Breast epithelium (tissue), 4 donors: ENCODE measurements at regions not wholly inside any gene's neighbourhood (a gene's known extent, or its start where the extent isn't known, plus 50 kb on each side); places are given as distances from the start of the nearest gene placed in this dataset.
"Not testable (repeated sequence)": the region's sequence is repeated elsewhere in the genome, so short reads cannot be mapped to it uniquely, and the experiment has no call there.

Experiments used
- DNase-seq, 2 donors: peaks; one replicate each; pipeline ENCODE4 v3.0.0-alpha.2; 2019; ENCODE audit warnings: low spot score in 2 of 2
- H3K27ac ChIP-seq, 2 donors: fragments of 200-600 bp; sonication (generic) in 1 of 2; one replicate each; pipeline ENCODE4 v1.5.1; 2016 to 2019; ENCODE audit warnings: mild to moderate bottlenecking in 1 of 2
- H3K27me3 ChIP-seq, 2 donors: fragments of 200-600 bp; sonication (generic) in 1 of 2; one replicate each; pipeline versions ENCODE4 v1.5.1 to v1.6.0; 2017 to 2019; ENCODE audit warnings: control low read depth in 1 of 2, mild to moderate bottlenecking in 1 of 2
- H3K36me3 ChIP-seq: fragments of 200-600 bp; one replicate; pipeline ENCODE4 v1.5.1; 2019
- H3K4me1 ChIP-seq, 2 donors: fragments of 200-600 bp; sonication (generic); one replicate each; pipeline ENCODE4 v1.5.1; 2016 to 2019; ENCODE audit warnings: control low read depth in 1 of 2
- H3K4me3 ChIP-seq, 3 donors: fragments of 200-600 bp; sonication (generic); 1 replicate in 2 of 3; 2 replicates in 1 of 3; pipeline ENCODE4 v1.5.1; 2016 to 2019; ENCODE audit warnings: mild to moderate bottlenecking in 3 of 3, moderate library complexity in 2 of 3
- H3K9me3 ChIP-seq, 2 donors: fragments of 200-600 bp; sonication (generic) in 1 of 2; one replicate each; pipeline ENCODE4 v1.5.1; 2016 to 2019; ENCODE audit warnings: control low read depth in 1 of 2
- POLR2A ChIP-seq: fragments of 450-650 bp; IDR thresholded peaks from one replicate; pipeline ENCODE4 v1.6.1; 2016; ENCODE audit warnings: antibody characterized with exemption, mild to moderate bottlenecking, moderate library complexity
- POLR2AphosphoS5 ChIP-seq, 3 donors: sonication (generic); formaldehyde crosslinking; IDR thresholded peaks; one replicate each; pipeline ENCODE4 v1.6.1; 2017; ENCODE audit warnings: antibody characterized with exemption in 3 of 3
- intact Hi-C: fragments of 100-400 bp; cut with DNase I; formaldehyde crosslinking; loops from one replicate; pipeline ENCODE4 v1.15.1; 2023; ENCODE audit warnings: low total_unique reads
- TF ChIP-seq, protein P1 (sequence below), 3 donors: fragments of 450-650 bp; IDR thresholded peaks; one replicate each; pipeline ENCODE4 v1.5.1; 2016 to 2017; ENCODE audit warnings: antibody characterized with exemption in 3 of 3, mild to moderate bottlenecking in 3 of 3, moderate library complexity in 3 of 3

DNA sequence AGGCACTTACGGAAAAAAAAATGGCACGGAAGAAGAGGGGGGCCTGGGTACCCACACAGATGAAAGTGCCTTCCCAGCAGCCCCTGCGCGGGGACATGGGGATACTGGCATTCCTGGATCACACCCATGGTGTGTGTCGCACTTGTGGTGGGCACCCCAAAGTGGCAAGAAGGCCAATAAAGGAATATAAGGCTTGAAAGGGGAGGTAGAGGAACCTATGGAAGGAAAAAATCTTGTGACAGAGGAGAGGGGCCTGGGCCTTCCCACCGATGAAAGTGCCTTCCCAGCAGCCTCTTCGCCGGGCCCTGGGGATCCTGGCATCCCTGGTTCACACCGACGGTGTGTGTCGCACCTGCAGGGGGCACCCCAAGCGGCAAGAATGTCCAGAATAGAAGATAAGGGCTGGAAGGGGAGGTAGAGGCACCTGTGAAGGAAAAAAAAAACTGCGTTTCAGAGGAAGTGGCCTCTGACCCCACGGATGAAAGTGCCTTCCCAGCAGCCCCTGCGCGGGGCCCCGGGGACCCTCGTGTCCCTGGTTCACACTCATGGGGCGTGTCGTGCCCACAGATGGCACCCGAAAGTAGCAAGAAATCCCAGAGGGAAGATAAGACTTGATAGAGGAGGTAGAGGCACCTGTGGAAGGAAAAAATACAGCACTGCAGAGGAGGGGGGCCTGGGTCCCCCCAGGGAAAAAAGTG, 284.0 kb downstream of the ALG10 start:
- Histone ChIP-seq H3K36me3 (no peaks in the 10 kb centered on the region), H3K9me3 (peaks cover 69 to 98% of the 10 kb centered on the region in 2 donors), H3K27ac (no peak overlapping the region), H3K4me1 (no peaks in the 10 kb centered on the region), H3K4me3 (no peak overlapping the region), H3K27me3 (no peaks in the 10 kb centered on the region)
- DNase-seq: no peak
- intact Hi-C loops: no loop called here
- TF ChIP-seq, protein P1, sequence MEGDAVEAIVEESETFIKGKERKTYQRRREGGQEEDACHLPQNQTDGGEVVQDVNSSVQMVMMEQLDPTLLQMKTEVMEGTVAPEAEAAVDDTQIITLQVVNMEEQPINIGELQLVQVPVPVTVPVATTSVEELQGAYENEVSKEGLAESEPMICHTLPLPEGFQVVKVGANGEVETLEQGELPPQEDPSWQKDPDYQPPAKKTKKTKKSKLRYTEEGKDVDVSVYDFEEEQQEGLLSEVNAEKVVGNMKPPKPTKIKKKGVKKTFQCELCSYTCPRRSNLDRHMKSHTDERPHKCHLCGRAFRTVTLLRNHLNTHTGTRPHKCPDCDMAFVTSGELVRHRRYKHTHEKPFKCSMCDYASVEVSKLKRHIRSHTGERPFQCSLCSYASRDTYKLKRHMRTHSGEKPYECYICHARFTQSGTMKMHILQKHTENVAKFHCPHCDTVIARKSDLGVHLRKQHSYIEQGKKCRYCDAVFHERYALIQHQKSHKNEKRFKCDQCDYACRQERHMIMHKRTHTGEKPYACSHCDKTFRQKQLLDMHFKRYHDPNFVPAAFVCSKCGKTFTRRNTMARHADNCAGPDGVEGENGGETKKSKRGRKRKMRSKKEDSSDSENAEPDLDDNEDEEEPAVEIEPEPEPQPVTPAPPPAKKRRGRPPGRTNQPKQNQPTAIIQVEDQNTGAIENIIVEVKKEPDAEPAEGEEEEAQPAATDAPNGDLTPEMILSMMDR (IDR thresholded peaks at IDR 0.05): no peak
- no peak for TF ChIP-seq POLR2AphosphoS5 (IDR thresholded peaks at IDR 0.05)
- TF ChIP-seq POLR2A: no peak

DNA sequence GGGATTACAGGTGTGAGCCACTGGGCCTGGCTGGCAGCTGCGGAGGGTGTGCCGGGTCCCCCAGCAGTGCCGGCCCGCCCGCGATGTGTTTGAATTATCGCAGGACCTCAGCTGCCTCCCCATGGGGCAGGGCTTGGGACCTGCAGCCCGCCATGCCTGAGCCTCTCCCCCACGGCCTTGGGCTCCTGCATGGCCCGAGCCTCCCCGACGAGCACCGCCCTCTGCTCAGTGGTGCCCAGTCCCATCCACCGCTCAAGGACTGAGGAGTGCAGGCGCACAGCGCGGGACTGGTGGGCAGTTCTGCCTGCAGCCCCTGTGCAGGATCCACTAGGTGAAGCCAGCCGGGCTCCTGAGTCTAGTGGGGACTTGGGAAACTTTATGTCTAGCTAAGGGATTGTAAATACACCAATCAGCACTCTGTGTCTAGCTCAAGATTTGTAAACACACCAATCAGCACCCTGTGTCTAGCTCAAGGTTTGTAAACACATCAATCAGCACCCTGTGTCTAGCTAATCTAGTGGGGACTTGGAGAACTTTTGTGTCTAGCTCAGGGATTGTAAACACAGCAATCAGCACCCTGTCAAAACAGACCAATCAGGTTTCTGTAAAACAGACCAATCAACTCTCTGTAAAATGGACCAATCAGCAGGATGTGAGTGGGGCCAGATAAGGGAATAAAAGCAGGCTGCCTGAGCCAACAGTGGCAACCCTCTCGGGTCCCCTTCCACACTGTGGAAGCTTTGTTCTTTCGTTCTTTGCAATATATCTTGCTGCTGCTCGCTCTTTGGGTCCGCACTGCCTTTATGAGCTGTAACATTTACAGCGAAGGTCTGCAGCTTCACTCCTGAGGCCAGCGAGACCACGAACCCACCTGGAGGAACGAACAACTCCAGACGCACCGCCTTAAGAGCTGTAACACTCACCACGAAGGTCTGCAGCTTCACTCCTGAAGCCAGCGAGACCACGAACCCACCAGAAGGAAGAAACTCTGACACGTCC, 287.8 kb downstream of the ALG10 start:
- H3K27me3 ChIP-seq, DNase-seq, intact Hi-C loops, H3K4me1 ChIP-seq, H3K36me3 ChIP-seq, H3K4me3 ChIP-seq, H3K27ac ChIP-seq: not testable (repeated sequence)
- peaks cover 64 to 98% of the 10 kb centered on the region in 2 donors for H3K9me3 ChIP-seq

DNA sequence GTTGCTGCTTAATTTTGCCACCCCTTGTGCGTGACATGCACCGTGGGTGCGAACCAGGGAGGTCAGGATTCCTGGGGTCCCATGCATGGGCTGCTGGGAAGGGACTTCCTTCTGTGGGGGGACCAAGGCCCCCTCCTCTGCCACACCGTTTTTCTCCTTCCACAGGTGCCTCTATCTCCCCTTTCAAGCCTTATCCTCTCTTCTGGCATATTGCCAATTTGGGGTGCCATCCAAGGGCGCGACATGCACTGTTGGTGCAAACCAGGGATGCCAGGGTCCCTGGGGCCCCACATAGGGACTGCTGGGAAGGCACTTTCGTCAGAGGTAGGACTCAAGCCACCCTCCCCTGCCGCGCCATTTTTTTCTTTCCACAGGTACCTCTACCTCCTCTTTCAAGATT, 289.0 kb downstream of the ALG10 start:
- intact Hi-C loops: no loop called here
- Histone ChIP-seq H3K27me3 (no peaks in the 10 kb centered on the region), H3K27ac (no peak overlapping the region), H3K36me3 (no peaks in the 10 kb centered on the region), H3K9me3 (peaks cover 66 to 98% of the 10 kb centered on the region in 2 donors), H3K4me1 (no peaks in the 10 kb centered on the region), H3K4me3 (no peak overlapping the region)
- TF ChIP-seq POLR2A: no peak
- TF ChIP-seq, protein P1 (IDR thresholded peaks at IDR 0.05): no peak
- DNase-seq: no peak

DNA sequence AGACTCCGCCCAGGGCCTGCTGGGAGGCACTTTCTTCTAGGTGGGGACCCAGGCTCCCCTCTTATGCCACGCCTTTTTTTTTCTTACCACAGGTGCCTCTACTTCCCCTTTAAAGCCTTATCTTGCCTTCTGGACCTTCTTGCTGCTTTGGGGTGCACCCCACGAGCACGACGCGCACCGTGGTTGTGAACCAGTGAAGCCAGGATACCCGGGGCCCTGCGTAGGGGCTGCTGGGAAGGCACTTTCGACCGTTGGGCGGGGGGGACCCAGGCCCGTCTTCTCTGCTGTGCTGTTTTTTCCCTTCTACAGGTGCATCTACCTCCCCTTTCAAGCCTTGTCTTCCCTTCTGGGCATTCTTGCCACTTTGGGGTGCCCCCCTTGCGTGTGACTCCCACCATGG, 305.4 kb downstream of the ALG10 start:
- intact Hi-C loops: loop anchor here (5.0 kb wide), 1 partner anchor 105 kb away; no protein-coding TSS in a partner anchor
- peaks cover 0 to 9% of the 10 kb centered on the region in 2 donors for H3K27me3 ChIP-seq
- no peak for DNase-seq

DNA sequence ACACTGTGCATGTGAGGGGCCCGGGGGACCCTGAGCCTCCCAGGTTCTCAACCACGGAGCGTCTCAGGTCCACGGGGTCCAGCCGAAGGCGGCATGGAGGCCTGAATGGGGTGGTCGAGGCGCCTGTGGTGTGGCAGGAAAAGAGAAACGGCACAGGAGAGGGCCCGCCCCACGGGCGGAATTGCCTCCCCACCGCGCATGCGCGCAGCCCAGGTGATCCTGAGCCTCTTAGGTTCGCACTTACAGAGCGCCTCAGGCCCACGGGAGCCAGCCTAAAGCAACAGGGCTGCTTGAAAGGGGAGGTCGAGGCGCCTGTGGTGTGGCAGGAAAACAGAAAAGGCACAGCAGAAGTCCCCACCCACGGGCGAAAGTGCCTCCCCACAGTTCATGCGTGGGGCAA, 311.0 kb downstream of the ALG10 start:
- Histone ChIP-seq H3K27me3 (peaks cover 0 to 31% of the 10 kb centered on the region in 2 donors), H3K4me1 (no peaks in the 10 kb centered on the region), H3K36me3 (no peaks in the 10 kb centered on the region), H3K27ac (no peak overlapping the region), H3K9me3 (peaks cover 71 to 84% of the 10 kb centered on the region in 2 donors), H3K4me3 (no peak overlapping the region)
- TF ChIP-seq POLR2AphosphoS5 (IDR thresholded peaks at IDR 0.05): no peak
- no peak for TF ChIP-seq POLR2A
- TF ChIP-seq, protein P1 (IDR thresholded peaks at IDR 0.05): no peak
- no peak for DNase-seq
- intact Hi-C loops: no loop called here

More for the DNA sequence above, 305.4 kb downstream of the ALG10 start:
- no peak overlapping the region for H3K27ac ChIP-seq
- H3K9me3 ChIP-seq: peaks cover 51 to 99% of the 10 kb centered on the region in 2 donors
- no peaks in the 10 kb centered on the region for H3K4me1 ChIP-seq
- no peak overlapping the region for H3K4me3 ChIP-seq
- TF ChIP-seq, protein P1 (IDR thresholded peaks at IDR 0.05): no peak
- TF ChIP-seq POLR2AphosphoS5 (IDR thresholded peaks at IDR 0.05) (no peak), POLR2A (no peak)
- no peaks in the 10 kb centered on the region for H3K36me3 ChIP-seq
